ENCODE measurements at regions not wholly inside any gene's neighbourhood (a gene's known extent, or its start where the extent isn't known, plus 50 kb on each side); places are given as distances from the start of the nearest gene placed in this dataset.

GRCh38 chr14:86987966-86988365 lies 1005.0 kb downstream of the GALC start:
- no peak for DNase-seq (ENCODE audit: low spot score)
- no peak for TF ChIP-seq CTCF (IDR thresholded peaks at IDR 0.05; ENCODE audit: extremely low read depth, missing control alignments)

- no peak for DNase-seq (ENCODE audit: low spot score)
- TF ChIP-seq CTCF (IDR thresholded peaks at IDR 0.05; ENCODE audit: extremely low read depth, missing control alignments): no peak
Measured at GRCh38 chr14:86973177-86973576, 1019.8 kb downstream of the GALC start.

- no peak for TF ChIP-seq CTCF (IDR thresholded peaks at IDR 0.05; ENCODE audit: extremely low read depth, missing control alignments)
- DNase-seq (ENCODE audit: low spot score): no peak
Measured at GRCh38 chr14:86971292-86971691, 1021.7 kb downstream of the GALC start.

GRCh38 chr14:86961106-86961716 lies 1031.8 kb downstream of the GALC start:
- no peak for TF ChIP-seq CTCF (IDR thresholded peaks at IDR 0.05; ENCODE audit: extremely low read depth, missing control alignments)
- no peak for DNase-seq (ENCODE audit: low spot score)

- DNase-seq (ENCODE audit: low spot score): no peak
- TF ChIP-seq CTCF (IDR thresholded peaks at IDR 0.05; ENCODE audit: extremely low read depth, missing control alignments): no peak
Measured at GRCh38 chr14:86955771-86956354, 1037.1 kb downstream of the GALC start.

GRCh38 chr14:86954623-86955022 lies 1038.4 kb downstream of the GALC start:
- DNase-seq (ENCODE audit: low spot score): no peak
- no peak for TF ChIP-seq CTCF (IDR thresholded peaks at IDR 0.05; ENCODE audit: extremely low read depth, missing control alignments)

GRCh38 chr14:86946446-86946845 lies 1046.5 kb downstream of the GALC start:
- TF ChIP-seq CTCF (IDR thresholded peaks at IDR 0.05; ENCODE audit: extremely low read depth, missing control alignments): no peak

More at GRCh38 chr14:86946446-86946845, 1046.5 kb downstream of the GALC start:
- no peak for DNase-seq (ENCODE audit: low spot score)
